HEK293 (cell line): ENCODE measurements at regions not wholly inside any gene's neighbourhood (a gene's known extent, or its start where the extent isn't known, plus 50 kb on each side); places are given as distances from the start of the nearest gene placed in this dataset.

Source experiments
- CTCF ChIA-PET: fragments of 350-600 bp; formaldehyde crosslinking; extraction: SDS; loops from one replicate; lab custom pipeline; 2021; ENCODE audit warnings: antibody characterized with exemption; lab: Yijun Ruan, JAX
- POLR2A ChIA-PET: fragments of 300-600 bp; formaldehyde crosslinking; extraction: SDS; loops from one replicate; lab custom pipeline; 2020; ENCODE audit warnings: antibody characterized with exemption, inconsistent platforms; lab: Yijun Ruan, JAX
- H3K27ac ChIP-seq: fragments of 200-500 bp; sonication (Bioruptor generic); 2 replicates; pipeline ENCODE4 v1.5.1; 2014; ENCODE audit warnings: low read depth, low read length, control low read depth, inconsistent platforms; ENCODE audit errors: extremely low read depth
- H3K36me3 ChIP-seq, 2 experiments: fragments of 200-500 bp in 1 of 2; sonication (Bioruptor generic) in 1 of 2; 1 replicate in 1 of 2; 2 replicates in 1 of 2; pipeline ENCODE4 v1.5.1; 2014 to 2017; ENCODE audit warnings: inconsistent platforms in 2 of 2, low read length in 2 of 2; ENCODE audit not compliant: control insufficient read depth in 2 of 2, insufficient read depth in 1 of 2
- H3K4me1 ChIP-seq: fragments of 200-500 bp; sonication (Bioruptor generic); 2 replicates; pipeline ENCODE4 v1.5.1; 2014; ENCODE audit warnings: mild to moderate bottlenecking, low read length, inconsistent platforms; ENCODE audit not compliant: control insufficient read depth, insufficient read depth
- H3K4me3 ChIP-seq: 2 replicates; pipeline ENCODE4 v1.5.1; 2011; ENCODE audit warnings: low read depth, mild to moderate bottlenecking, control low read depth, low read length, moderate library complexity
- H3K9me3 ChIP-seq: fragments of 200-500 bp; sonication (Bioruptor generic); 2 replicates; pipeline ENCODE4 v1.5.1; 2014; ENCODE audit warnings: low read depth, low read length, inconsistent platforms; ENCODE audit not compliant: control insufficient read depth, insufficient read depth
- GLI4 ChIP-seq: fragments of 450-650 bp; formaldehyde crosslinking; IDR thresholded peaks from 2 replicates; pipeline ENCODE4 v1.5.1; 2016; ENCODE audit warnings: missing biosample characterization, missing genetic modification characterization
- KLF9 ChIP-seq: fragments of 450-650 bp; formaldehyde crosslinking; IDR thresholded peaks from 2 replicates; pipeline ENCODE4 v1.5.1; 2016; ENCODE audit warnings: missing biosample characterization, missing genetic modification characterization, low read depth
- ZBTB8A ChIP-seq: fragments of 450-650 bp; formaldehyde crosslinking; IDR thresholded peaks from 2 replicates; pipeline ENCODE4 v1.5.1; 2016; ENCODE audit warnings: missing biosample characterization, missing genetic modification characterization
- ZNF324 ChIP-seq: fragments of 450-650 bp; formaldehyde crosslinking; IDR thresholded peaks from 2 replicates; pipeline ENCODE4 v1.5.1; 2016; ENCODE audit warnings: missing biosample characterization, missing genetic modification characterization
- ZNF449 ChIP-seq: fragments of 450-650 bp; formaldehyde crosslinking; IDR thresholded peaks from 2 replicates; pipeline ENCODE4 v1.5.1; 2017; ENCODE audit warnings: missing biosample characterization, mild to moderate bottlenecking, missing genetic modification characterization, moderate library complexity
- ZNF548 ChIP-seq: fragments of 450-650 bp; formaldehyde crosslinking; IDR thresholded peaks from 2 replicates; pipeline ENCODE4 v1.5.1; 2016; ENCODE audit warnings: missing biosample characterization, missing genetic modification characterization
- ZNF670 ChIP-seq: fragments of 450-650 bp; formaldehyde crosslinking; IDR thresholded peaks from 2 replicates; pipeline ENCODE4 v1.5.1; 2016; ENCODE audit warnings: missing biosample characterization, missing genetic modification characterization, low read depth

- H3K4me3 ChIP-seq: no peak overlapping the region
- TF ChIP-seq ZNF548 (no peak), ZNF449 (tag by site-specific recombination) (no peak), KLF9 (no peak), ZBTB8A (tag by site-specific recombination) (no peak), ZNF670 (no peak), ZNF324 (tag by site-specific recombination) (no peak), GLI4 (tag by site-specific recombination) (no peak)
- ChIA-PET POLR2A (interaction anchor here (1.0 kb wide), 1 partner anchor 36 kb away, joined by 3 read pairs; no protein-coding TSS in a partner anchor), CTCF (interaction anchor here (1.2 kb wide), 1 partner anchor 361 kb away, joined by 3 read pairs; no protein-coding TSS in a partner anchor)
- H3K9me3 ChIP-seq: no peaks in the 10 kb centered on the region
- no peak overlapping the region for H3K27ac ChIP-seq
- no peaks in the 10 kb centered on the region for H3K4me1 ChIP-seq
- no peaks in the 10 kb centered on the region for H3K36me3 ChIP-seq
Observed at GRCh38 chr3:5072100-5072816, 49.8 kb upstream of the ARL8B start.
